HG03342 (cell line): ENCODE measurements at regions not wholly inside any gene's neighbourhood (a gene's known extent, or its start where the extent isn't known, plus 50 kb on each side); places are given as distances from the start of the nearest gene placed in this dataset.
"Not testable (repeated sequence)": the region's sequence is repeated elsewhere in the genome, so short reads cannot be mapped to it uniquely, and the experiment has no call there.

ENCODE experiments used
- ATAC-seq: cut with Tn5 transposase; IDR thresholded peaks from one replicate; pipeline ENCODE4 v1.9.1; 2021; ENCODE audit warnings: mild to moderate bottlenecking, moderate library complexity; ENCODE audit not compliant: unreplicated experiment

GRCh38 chr18:67805261-67805660 is 288.7 kb upstream of the DSEL start:
- ATAC-seq, result no peak

- ATAC-seq, result no peak
These were observed 278.0 kb upstream of the DSEL start for GRCh38 chr18:67794521-67794920.

GRCh38 chr18:67790527-67790926 is 274.0 kb upstream of the DSEL start:
- ATAC-seq, result no peak

- ATAC-seq, result no peak
These were observed 272.6 kb upstream of the DSEL start for GRCh38 chr18:67789165-67789545.

- no peak for ATAC-seq
These were observed 272.0 kb upstream of the DSEL start for GRCh38 chr18:67788310-67789164.

- no peak for ATAC-seq
These were observed 266.9 kb upstream of the DSEL start for GRCh38 chr18:67783196-67783946.

GRCh38 chr18:67778016-67778415 is 261.5 kb upstream of the DSEL start:
- ATAC-seq, result no peak

- ATAC-seq, result no peak
These were observed 260.4 kb upstream of the DSEL start for GRCh38 chr18:67776929-67777328.

GRCh38 chr18:67771271-67771670 is 254.8 kb upstream of the DSEL start:
- ATAC-seq, result no peak

GRCh38 chr18:67770520-67770919 is 254.0 kb upstream of the DSEL start:
- ATAC-seq, result no peak

- peak; percentile 62 for ATAC-seq
These were observed 250.4 kb upstream of the DSEL start for GRCh38 chr18:67766930-67767329.

GRCh38 chr18:67752211-67752610 is 235.7 kb upstream of the DSEL start:
- ATAC-seq, result not testable (repeated sequence)

- ATAC-seq, result no peak
These were observed 226.4 kb upstream of the DSEL start for GRCh38 chr18:67742954-67743353.

- no peak for ATAC-seq
These were observed 226.0 kb upstream of the DSEL start for GRCh38 chr18:67742525-67742924.

GRCh38 chr18:67735506-67735905 is 219.0 kb upstream of the DSEL start:
- ATAC-seq, result no peak

- ATAC-seq, result no peak
These were observed 216.6 kb upstream of the DSEL start for GRCh38 chr18:67733088-67733487.

- no peak for ATAC-seq
These were observed 215.3 kb upstream of the DSEL start for GRCh38 chr18:67731851-67732250.

GRCh38 chr18:67730886-67731285 is 214.4 kb upstream of the DSEL start:
- ATAC-seq, result no peak

- ATAC-seq, result no peak
These were observed 211.8 kb upstream of the DSEL start for GRCh38 chr18:67728364-67728763.

- peak; percentile 61 for ATAC-seq
These were observed 210.4 kb upstream of the DSEL start for GRCh38 chr18:67726882-67727281.

- ATAC-seq, result no peak
These were observed 201.3 kb upstream of the DSEL start for GRCh38 chr18:67717800-67718199.

GRCh38 chr18:67715567-67715966 is 199.0 kb upstream of the DSEL start:
- ATAC-seq, result no peak
